ENCODE measurements at regions not wholly inside any gene's neighbourhood (a gene's known extent, or its start where the extent isn't known, plus 50 kb on each side); places are given as distances from the start of the nearest gene placed in this dataset.

DNA sequence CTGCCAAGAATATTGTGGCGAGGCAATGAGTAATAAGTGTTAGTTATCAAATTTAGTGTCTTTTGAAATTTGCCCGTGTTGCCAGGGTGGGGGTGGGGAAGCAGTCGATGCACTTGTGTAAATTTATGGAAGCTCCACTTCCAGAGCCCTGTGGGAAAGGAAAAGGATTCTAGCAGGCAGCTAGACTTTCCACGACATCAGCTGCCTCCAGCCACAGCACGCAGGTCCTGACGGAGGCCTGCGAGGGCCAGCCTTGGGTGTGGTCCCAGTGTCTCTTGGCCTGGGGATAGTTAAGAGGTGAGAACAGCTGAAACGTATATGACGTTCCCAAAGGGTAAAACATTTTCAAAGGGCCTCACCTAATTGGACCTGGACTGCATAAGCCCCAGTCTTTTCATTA is 433.0 kb downstream of the TSHZ3 start:
- no peak for TF ChIP-seq POLR2A (IDR thresholded peaks at IDR 0.05; ENCODE audit: low read depth, low read length)
- TF ChIP-seq POLR2AphosphoS5 (IDR thresholded peaks at IDR 0.05; ENCODE audit: low read depth, low read length) = no peak
- TF ChIP-seq TAF1 (IDR thresholded peaks at IDR 0.05; ENCODE audit: low read depth, low read length) = no peak
